ENCODE measurements at regions not wholly inside any gene's neighbourhood (a gene's known extent, or its start where the extent isn't known, plus 50 kb on each side); places are given as distances from the start of the nearest gene placed in this dataset.

GRCh38 chr3:63061449-63061848 is 186.2 kb upstream of the CADPS start:
- TF ChIP-seq POLR2AphosphoS5 (IDR thresholded peaks at IDR 0.05; ENCODE audit: low read depth, low read length) (no peak), TAF1 (IDR thresholded peaks at IDR 0.05; ENCODE audit: borderline replicate concordance, insufficient read depth, low read length) (no peak), SIN3A (IDR thresholded peaks at IDR 0.05; ENCODE audit: borderline replicate concordance, insufficient read depth, low read length) (no peak), REST (IDR thresholded peaks at IDR 0.05; ENCODE audit: insufficient read depth in 1 of 2, low read depth in 2 of 2, low read length in 2 of 2) (no peak)
